ENCODE measurements at regions not wholly inside any gene's neighbourhood (a gene's known extent, or its start where the extent isn't known, plus 50 kb on each side); places are given as distances from the start of the nearest gene placed in this dataset.

DNA sequence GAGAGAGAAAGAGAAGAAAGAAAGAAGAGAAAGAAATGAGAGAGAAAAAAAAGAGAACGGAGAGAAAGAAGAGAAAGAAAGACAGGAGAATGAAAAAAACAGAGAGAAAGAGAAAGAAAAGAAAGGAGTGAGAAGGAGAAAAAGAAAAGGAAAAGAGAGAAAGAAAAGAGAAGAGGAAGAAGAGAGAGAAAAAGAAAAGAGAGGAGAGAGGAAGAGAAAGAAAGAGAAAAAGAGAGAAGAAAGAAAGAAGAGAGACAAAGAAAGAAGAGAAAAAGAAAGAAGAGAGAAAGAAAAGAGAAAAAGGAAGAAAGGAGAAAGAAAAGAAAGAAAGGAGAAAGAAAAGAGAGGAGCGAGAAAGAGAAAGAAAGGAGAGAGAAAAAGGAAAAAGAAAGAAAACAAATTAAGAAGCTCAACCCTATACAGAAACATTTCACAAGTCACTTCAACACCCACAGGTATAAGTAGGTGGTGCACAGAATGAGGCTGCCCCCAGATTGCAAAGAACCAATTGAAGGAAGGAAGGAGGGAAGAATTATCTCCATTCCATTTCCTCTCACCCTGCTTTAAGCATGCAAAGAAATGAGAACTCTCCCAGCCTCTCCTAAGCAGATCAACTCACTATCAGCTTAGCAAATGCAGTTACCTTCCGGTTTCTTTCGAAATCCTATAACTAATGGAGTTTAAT lies 98.8 kb upstream of the CACNA1A start:
- Histone ChIP-seq H3K4me3 (ENCODE audit: low read depth, low read length) (no peak overlapping the region), H3K4me1 (ENCODE audit: control insufficient read depth, insufficient read depth, low read length) (peaks cover 3% of the 10 kb centered on the region; the same call in 1 of the 2 replicates), H3K27ac (ENCODE audit: low read depth, low read length) (no peak overlapping the region), H3K27me3 (ENCODE audit: control insufficient read depth, insufficient read depth, low read length) (no peaks in the 10 kb centered on the region), H3K9me3 (ENCODE audit: control insufficient read depth, insufficient read depth, low read length) (no peaks in the 10 kb centered on the region), H3K9ac (ENCODE audit: low read depth, low read length) (no peak overlapping the region), H3K36me3 (ENCODE audit: control insufficient read depth, insufficient read depth, low read length) (no peaks in the 10 kb centered on the region)

DNA sequence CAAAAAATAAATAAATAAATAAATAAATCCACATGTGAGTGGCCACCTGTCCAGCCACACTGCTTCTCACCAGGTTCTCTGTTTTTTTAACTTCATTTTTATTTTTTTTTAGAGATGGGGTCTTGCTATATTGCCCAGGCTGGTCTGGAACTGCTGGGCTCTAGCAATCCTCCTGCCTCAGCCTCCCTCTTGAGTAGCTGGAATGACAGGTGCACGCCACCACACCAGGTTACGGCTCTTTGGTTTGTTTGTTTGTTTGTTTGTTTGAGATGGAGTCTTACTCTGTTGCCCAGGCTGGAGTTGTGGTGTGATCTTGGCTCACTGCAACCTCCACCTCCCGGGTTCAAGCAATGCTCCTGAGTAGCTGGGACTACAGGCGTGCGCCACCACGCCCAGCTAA lies 94.5 kb upstream of the CACNA1A start:
- Histone ChIP-seq H3K27ac (ENCODE audit: low read depth, low read length) (no peak overlapping the region), H3K4me1 (ENCODE audit: control insufficient read depth, insufficient read depth, low read length) (no peaks in the 10 kb centered on the region), H3K4me3 (ENCODE audit: low read depth, low read length) (no peak overlapping the region), H3K9ac (ENCODE audit: low read depth, low read length) (no peak overlapping the region), H3K9me3 (ENCODE audit: control insufficient read depth, insufficient read depth, low read length) (no peaks in the 10 kb centered on the region), H3K27me3 (ENCODE audit: control insufficient read depth, insufficient read depth, low read length) (no peaks in the 10 kb centered on the region), H3K36me3 (ENCODE audit: control insufficient read depth, insufficient read depth, low read length) (no peaks in the 10 kb centered on the region)

DNA sequence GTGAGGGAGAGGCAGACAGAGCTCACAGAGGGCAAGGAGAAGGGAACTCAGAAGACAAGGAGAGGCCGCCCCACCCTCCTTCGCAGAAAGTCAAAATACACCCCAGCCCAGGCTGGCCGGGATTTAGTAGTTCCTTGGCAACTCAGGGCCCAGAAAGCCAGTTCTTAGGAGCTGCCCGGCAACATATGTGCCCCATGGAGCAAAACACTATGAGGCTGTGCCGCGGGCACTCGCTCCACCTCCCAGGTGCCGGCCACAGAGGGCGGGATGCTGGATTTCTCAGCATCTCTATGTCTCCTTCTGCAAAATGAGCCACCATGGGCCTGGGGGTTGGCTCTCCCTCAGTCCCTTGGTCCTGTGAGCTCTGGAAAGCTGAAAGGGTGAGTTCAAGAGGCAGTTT lies 93.8 kb upstream of the CACNA1A start:
- Histone ChIP-seq H3K27me3 (ENCODE audit: control insufficient read depth, insufficient read depth, low read length) (no peaks in the 10 kb centered on the region), H3K9ac (ENCODE audit: low read depth, low read length) (no peak overlapping the region), H3K36me3 (ENCODE audit: control insufficient read depth, insufficient read depth, low read length) (no peaks in the 10 kb centered on the region)

DNA sequence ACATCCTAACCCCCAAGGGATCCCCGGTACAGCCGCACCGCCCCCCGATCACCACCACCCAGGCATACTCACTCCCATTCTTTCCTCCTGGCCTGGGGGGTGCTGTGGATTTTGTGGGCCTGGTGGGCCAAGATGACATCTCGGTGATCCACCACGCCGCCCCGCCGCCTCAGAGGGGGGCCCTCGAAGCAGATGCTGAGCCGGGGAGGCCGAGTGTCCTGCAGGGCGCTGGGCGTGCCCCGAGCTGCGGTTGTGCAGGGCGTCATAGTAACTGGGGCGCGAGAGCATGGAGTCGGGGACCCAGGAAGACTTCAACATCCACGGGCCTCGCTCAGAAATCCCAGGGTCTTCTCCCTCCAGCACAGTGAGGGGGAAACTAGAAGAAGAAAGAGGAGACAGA lies 93.4 kb upstream of the CACNA1A start:
- no peaks in the 10 kb centered on the region for H3K27me3 ChIP-seq (ENCODE audit: control insufficient read depth, insufficient read depth, low read length)
- no peaks in the 10 kb centered on the region for H3K4me1 ChIP-seq (ENCODE audit: control insufficient read depth, insufficient read depth, low read length)
- no peak overlapping the region for H3K27ac ChIP-seq (ENCODE audit: low read depth, low read length)
- no peaks in the 10 kb centered on the region for H3K36me3 ChIP-seq (ENCODE audit: control insufficient read depth, insufficient read depth, low read length)
- no peaks in the 10 kb centered on the region for H3K9me3 ChIP-seq (ENCODE audit: control insufficient read depth, insufficient read depth, low read length)
- no peak overlapping the region for H3K4me3 ChIP-seq (ENCODE audit: low read depth, low read length)
- no peak overlapping the region for H3K9ac ChIP-seq (ENCODE audit: low read depth, low read length)

More for the DNA sequence above, 93.8 kb upstream of the CACNA1A start:
- H3K27ac ChIP-seq (ENCODE audit: low read depth, low read length): no peak overlapping the region
- no peaks in the 10 kb centered on the region for H3K4me1 ChIP-seq (ENCODE audit: control insufficient read depth, insufficient read depth, low read length)
- no peaks in the 10 kb centered on the region for H3K9me3 ChIP-seq (ENCODE audit: control insufficient read depth, insufficient read depth, low read length)
- H3K4me3 ChIP-seq (ENCODE audit: low read depth, low read length): no peak overlapping the region

DNA sequence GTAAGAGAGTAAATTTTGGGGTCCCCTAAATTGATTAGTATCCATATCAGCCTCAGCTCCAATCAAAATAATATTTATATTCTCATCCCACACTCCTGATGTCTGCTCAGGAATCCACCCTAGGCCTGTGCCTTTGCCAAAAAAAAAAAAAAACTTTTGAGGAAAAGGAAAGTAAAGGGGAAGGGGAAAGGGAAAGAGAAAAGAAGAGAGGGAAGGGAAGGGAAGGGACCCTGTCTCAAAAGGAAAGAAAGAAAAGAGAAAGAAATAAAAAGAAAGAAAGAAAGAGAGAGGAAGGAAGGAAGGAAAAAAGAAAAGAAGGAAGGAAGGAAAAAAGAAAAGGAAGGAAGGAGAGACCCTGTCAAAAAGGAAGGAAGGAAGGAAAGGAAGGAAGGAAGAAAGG lies 91.8 kb upstream of the CACNA1A start:
- H3K9me3 ChIP-seq (ENCODE audit: control insufficient read depth, insufficient read depth, low read length): no peaks in the 10 kb centered on the region
- H3K4me3 ChIP-seq (ENCODE audit: low read depth, low read length): no peak overlapping the region
- H3K27ac ChIP-seq (ENCODE audit: low read depth, low read length): no peak overlapping the region
- H3K36me3 ChIP-seq (ENCODE audit: control insufficient read depth, insufficient read depth, low read length): no peaks in the 10 kb centered on the region
- H3K27me3 ChIP-seq (ENCODE audit: control insufficient read depth, insufficient read depth, low read length): no peaks in the 10 kb centered on the region; the same call in 1 of the 2 replicates
- H3K9ac ChIP-seq (ENCODE audit: low read depth, low read length): no peak overlapping the region
- no peaks in the 10 kb centered on the region for H3K4me1 ChIP-seq (ENCODE audit: control insufficient read depth, insufficient read depth, low read length)

DNA sequence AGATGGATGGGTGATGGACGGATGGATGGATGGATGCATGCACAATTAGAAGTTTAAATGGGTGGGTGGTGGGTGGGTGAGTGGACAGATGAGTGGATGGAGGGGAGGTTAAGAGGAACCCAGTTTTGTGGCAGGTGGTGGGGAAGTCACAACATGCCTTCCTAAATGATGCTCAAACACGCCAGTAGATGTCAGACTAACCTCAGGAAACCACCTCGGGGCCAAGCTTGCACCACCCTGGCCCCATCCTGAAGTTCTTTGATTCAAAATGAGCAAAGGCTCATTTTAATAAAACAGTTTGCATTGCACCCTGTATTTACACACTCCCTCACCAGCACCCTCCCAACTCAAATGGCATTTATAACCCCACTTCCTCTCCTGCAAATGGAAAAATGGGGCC lies 91.4 kb upstream of the CACNA1A start:
- Histone ChIP-seq H3K4me3 (ENCODE audit: low read depth, low read length) (no peak overlapping the region), H3K9me3 (ENCODE audit: control insufficient read depth, insufficient read depth, low read length) (no peaks in the 10 kb centered on the region), H3K27ac (ENCODE audit: low read depth, low read length) (no peak overlapping the region), H3K36me3 (ENCODE audit: control insufficient read depth, insufficient read depth, low read length) (no peaks in the 10 kb centered on the region), H3K27me3 (ENCODE audit: control insufficient read depth, insufficient read depth, low read length) (no peaks in the 10 kb centered on the region; the same call in 1 of the 2 replicates), H3K4me1 (ENCODE audit: control insufficient read depth, insufficient read depth, low read length) (no peaks in the 10 kb centered on the region), H3K9ac (ENCODE audit: low read depth, low read length) (no peak overlapping the region)

DNA sequence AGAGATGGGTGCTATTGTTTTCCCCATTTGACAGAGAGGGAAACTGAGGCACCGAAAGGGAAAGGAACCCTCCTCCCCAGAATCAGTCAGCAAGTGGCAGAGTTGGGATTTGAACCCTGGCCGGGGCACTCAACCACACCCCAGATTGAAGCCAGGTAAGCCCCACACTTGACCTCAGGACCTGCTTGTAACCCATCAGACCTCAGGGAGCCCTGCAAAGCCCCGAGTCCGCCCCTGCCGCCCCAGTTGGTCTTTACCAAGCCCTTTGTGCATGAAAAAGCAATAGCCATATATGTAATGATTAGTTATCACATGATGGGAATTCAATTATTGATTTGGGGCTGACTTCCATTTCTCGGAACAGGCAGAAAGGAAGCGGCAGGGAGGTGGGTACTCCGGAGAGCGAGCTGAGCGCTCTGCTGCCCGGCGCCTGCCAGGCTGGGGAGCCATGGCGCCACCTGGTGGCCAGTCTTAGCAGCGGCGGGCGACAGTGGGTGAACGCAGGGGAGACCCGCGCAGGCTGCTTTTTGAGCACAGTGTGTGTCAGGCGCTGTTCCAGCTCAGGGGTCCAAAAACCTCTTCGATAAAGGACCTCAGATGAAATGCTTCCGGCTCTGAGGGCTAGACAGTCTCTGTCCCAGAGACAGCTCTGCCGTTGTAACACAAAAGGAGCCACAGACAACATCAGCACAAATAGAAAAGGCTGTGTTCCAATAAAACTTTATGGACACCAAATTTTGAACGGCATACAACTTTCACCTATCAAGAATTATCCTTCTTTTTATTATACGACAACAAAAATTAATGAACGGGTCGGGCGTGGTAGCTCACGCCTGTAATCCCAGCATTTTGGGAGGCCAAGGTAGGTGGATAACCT lies 82.9 kb upstream of the CACNA1A start:
- Histone ChIP-seq H3K36me3 (ENCODE audit: control insufficient read depth, insufficient read depth, low read length) (no peaks in the 10 kb centered on the region), H3K27me3 (ENCODE audit: control insufficient read depth, insufficient read depth, low read length) (no peaks in the 10 kb centered on the region; the same call in 1 of the 2 replicates), H3K27ac (ENCODE audit: low read depth, low read length) (no peak overlapping the region), H3K9me3 (ENCODE audit: control insufficient read depth, insufficient read depth, low read length) (no peaks in the 10 kb centered on the region), H3K9ac (ENCODE audit: low read depth, low read length) (no peak overlapping the region), H3K4me1 (ENCODE audit: control insufficient read depth, insufficient read depth, low read length) (no peaks in the 10 kb centered on the region), H3K4me3 (ENCODE audit: low read depth, low read length) (peak overlapping the region; percentile 25; the same call in 1 of the 2 replicates)

DNA sequence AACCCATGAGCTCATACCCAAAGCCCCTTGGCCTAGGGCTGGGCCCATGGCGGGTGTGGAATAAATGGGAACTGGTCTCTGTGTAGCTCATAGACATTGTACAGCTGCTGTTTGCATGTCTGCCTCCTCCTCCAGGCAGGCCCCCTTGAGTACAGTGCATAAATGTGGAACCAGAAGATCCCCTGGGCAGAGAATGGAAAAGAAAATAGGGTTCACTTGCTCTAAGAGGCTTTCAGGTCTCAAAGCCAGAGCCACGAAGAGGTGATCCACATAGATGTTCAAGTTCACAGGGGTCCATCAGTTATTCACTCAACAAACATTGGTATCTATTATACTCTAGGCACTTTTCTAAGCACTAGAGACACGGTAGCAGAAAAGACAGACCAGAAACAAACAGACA lies 79.2 kb upstream of the CACNA1A start:
- Histone ChIP-seq H3K9me3 (ENCODE audit: control insufficient read depth, insufficient read depth, low read length) (no peaks in the 10 kb centered on the region), H3K36me3 (ENCODE audit: control insufficient read depth, insufficient read depth, low read length) (no peaks in the 10 kb centered on the region), H3K4me1 (ENCODE audit: control insufficient read depth, insufficient read depth, low read length) (no peaks in the 10 kb centered on the region), H3K9ac (ENCODE audit: low read depth, low read length) (no peak overlapping the region), H3K27me3 (ENCODE audit: control insufficient read depth, insufficient read depth, low read length) (no peaks in the 10 kb centered on the region), H3K27ac (ENCODE audit: low read depth, low read length) (no peak overlapping the region), H3K4me3 (ENCODE audit: low read depth, low read length) (no peak overlapping the region)

DNA sequence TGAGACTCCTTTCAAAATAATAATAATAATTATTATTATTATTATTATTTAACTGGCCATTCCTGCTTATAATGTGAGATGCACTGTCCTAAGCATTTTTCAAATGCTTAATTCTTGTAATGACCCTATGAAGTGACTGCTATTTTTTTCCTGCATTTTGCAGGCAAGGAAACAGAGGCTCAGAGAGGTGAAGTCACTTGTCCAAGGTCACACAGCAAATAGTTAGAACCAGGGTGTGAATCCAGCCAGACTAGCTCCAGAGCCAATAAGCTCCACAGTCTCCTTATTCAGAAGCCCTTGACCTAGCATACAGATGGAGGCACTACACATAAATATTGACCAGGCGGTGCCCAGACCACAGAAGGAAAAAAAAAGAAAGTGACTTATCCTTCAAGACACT lies 77.5 kb upstream of the CACNA1A start:
- Histone ChIP-seq H3K9me3 (ENCODE audit: control insufficient read depth, insufficient read depth, low read length) (no peaks in the 10 kb centered on the region), H3K9ac (ENCODE audit: low read depth, low read length) (no peak overlapping the region), H3K27ac (ENCODE audit: low read depth, low read length) (no peak overlapping the region), H3K4me1 (ENCODE audit: control insufficient read depth, insufficient read depth, low read length) (no peaks in the 10 kb centered on the region), H3K4me3 (ENCODE audit: low read depth, low read length) (no peak overlapping the region), H3K36me3 (ENCODE audit: control insufficient read depth, insufficient read depth, low read length) (no peaks in the 10 kb centered on the region), H3K27me3 (ENCODE audit: control insufficient read depth, insufficient read depth, low read length) (no peaks in the 10 kb centered on the region)

DNA sequence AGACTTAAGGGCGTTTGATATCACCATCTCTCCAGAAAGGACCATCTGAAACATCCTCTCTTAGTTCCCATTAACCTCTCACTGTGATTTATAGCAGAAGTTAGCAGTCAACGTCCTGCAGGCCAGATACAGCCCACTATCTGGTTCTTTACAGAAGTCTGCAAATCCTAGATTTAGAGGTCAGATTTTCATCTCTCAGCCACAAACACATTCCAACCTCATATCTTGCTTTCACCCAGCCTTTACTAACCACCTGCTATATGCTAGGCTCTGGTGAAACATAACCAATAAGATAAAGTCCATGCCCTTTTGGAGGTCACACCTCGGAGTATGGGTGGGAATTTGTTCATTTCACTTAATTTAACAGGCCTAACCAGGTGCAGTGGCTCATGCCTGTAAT lies 76.8 kb upstream of the CACNA1A start:
- no peak overlapping the region for H3K27ac ChIP-seq (ENCODE audit: low read depth, low read length)
- H3K27me3 ChIP-seq (ENCODE audit: control insufficient read depth, insufficient read depth, low read length): no peaks in the 10 kb centered on the region
- H3K4me3 ChIP-seq (ENCODE audit: low read depth, low read length): no peak overlapping the region
- H3K9me3 ChIP-seq (ENCODE audit: control insufficient read depth, insufficient read depth, low read length): no peaks in the 10 kb centered on the region
- H3K9ac ChIP-seq (ENCODE audit: low read depth, low read length): no peak overlapping the region
- H3K36me3 ChIP-seq (ENCODE audit: control insufficient read depth, insufficient read depth, low read length): no peaks in the 10 kb centered on the region
- no peaks in the 10 kb centered on the region for H3K4me1 ChIP-seq (ENCODE audit: control insufficient read depth, insufficient read depth, low read length)

DNA sequence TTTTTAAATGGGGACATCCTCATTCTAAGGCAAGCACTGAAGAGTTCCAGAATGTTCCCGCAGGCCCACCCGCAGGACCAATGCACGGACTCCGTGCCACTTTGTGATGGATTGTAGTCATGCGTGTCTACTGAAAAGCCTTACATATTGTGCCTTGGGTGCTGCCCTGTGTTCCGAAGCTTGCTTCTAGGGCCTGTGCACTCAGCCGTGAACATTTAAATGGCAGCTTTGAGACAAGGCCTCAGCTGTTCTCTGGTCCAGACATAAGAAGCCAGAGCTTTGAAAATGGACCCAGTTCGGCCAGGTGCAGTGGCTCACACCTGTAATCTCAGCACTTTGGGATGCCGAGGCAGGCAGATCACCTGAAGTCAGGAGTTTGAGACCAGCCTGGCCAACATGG lies 75.3 kb upstream of the CACNA1A start:
- no peak overlapping the region for H3K4me3 ChIP-seq (ENCODE audit: low read depth, low read length)
- no peaks in the 10 kb centered on the region for H3K36me3 ChIP-seq (ENCODE audit: control insufficient read depth, insufficient read depth, low read length)
- peaks cover 4% of the 10 kb centered on the region for H3K9me3 ChIP-seq (ENCODE audit: control insufficient read depth, insufficient read depth, low read length)
- no peak overlapping the region for H3K9ac ChIP-seq (ENCODE audit: low read depth, low read length)
- no peaks in the 10 kb centered on the region for H3K4me1 ChIP-seq (ENCODE audit: control insufficient read depth, insufficient read depth, low read length)
- no peaks in the 10 kb centered on the region for H3K27me3 ChIP-seq (ENCODE audit: control insufficient read depth, insufficient read depth, low read length)
- no peak overlapping the region for H3K27ac ChIP-seq (ENCODE audit: low read depth, low read length)

Measured in HUES48 (cell line).